ENCODE measurements at regions not wholly inside any gene's neighbourhood (a gene's known extent, or its start where the extent isn't known, plus 50 kb on each side); places are given as distances from the start of the nearest gene placed in this dataset.

DNA sequence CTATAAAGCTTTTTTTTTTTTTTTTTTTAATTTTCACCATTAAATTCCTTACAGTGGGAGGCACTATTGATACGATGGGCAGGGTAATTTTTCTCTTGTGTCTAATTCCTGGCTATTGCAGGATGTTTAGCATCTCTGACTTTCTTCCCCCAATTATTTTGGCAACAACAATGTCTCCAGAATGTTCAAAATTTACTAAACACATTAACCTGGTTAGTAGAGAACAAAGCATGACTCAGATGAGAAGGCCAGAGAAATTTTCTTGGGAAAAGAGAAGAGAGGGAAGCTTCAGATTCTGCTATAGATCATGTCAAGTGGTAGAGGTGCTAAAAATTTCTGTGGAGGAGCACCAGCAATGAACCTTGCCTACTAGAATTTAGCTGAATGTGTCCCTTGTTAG is 171.5 kb upstream of the PRICKLE1 start:
- no peak for DNase-seq (ENCODE audit: low spot score)
- no peak overlapping the region for H3K27ac ChIP-seq (ENCODE audit: poor library complexity, severe bottlenecking)
- H3K27me3 ChIP-seq (ENCODE audit: insufficient read depth, poor library complexity, severe bottlenecking) = no peaks in the 10 kb centered on the region
- H3K9me3 ChIP-seq (ENCODE audit: severe bottlenecking) = no peaks in the 10 kb centered on the region
- TF ChIP-seq, protein P1, sequence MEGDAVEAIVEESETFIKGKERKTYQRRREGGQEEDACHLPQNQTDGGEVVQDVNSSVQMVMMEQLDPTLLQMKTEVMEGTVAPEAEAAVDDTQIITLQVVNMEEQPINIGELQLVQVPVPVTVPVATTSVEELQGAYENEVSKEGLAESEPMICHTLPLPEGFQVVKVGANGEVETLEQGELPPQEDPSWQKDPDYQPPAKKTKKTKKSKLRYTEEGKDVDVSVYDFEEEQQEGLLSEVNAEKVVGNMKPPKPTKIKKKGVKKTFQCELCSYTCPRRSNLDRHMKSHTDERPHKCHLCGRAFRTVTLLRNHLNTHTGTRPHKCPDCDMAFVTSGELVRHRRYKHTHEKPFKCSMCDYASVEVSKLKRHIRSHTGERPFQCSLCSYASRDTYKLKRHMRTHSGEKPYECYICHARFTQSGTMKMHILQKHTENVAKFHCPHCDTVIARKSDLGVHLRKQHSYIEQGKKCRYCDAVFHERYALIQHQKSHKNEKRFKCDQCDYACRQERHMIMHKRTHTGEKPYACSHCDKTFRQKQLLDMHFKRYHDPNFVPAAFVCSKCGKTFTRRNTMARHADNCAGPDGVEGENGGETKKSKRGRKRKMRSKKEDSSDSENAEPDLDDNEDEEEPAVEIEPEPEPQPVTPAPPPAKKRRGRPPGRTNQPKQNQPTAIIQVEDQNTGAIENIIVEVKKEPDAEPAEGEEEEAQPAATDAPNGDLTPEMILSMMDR (IDR thresholded peaks at IDR 0.05; ENCODE audit: poor library complexity, severe bottlenecking) = no peak
- H3K4me3 ChIP-seq (ENCODE audit: severe bottlenecking) = no peak overlapping the region
- ATAC-seq (ENCODE audit: low read depth) = no peak
- H3K36me3 ChIP-seq (ENCODE audit: low read depth) = no peaks in the 10 kb centered on the region
- peaks cover 25% of the 10 kb centered on the region for H3K4me1 ChIP-seq (ENCODE audit: insufficient read depth, poor library complexity, severe bottlenecking)

DNA sequence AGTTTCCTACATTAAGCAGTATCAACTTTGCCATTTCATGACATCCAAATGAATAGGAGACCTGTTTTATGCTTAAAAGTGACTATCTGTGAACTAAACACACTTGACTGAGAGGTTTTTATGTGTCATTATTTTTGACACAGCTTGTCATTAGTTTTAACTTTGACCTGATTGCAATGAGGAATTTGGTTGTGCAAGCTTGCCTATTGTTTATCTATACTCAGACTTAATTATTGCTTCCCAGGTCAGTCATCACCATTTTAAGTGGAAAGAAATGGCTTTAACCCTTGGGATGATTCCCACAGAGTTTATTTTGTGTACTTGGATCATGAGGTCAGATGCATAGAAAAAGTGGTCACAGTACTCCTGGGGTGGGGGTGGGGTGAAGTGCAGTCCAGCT is 171.0 kb upstream of the PRICKLE1 start:
- Histone ChIP-seq H3K4me1 (ENCODE audit: insufficient read depth, poor library complexity, severe bottlenecking) (peaks cover 25% of the 10 kb centered on the region), H3K36me3 (ENCODE audit: low read depth) (no peaks in the 10 kb centered on the region), H3K9me3 (ENCODE audit: severe bottlenecking) (no peaks in the 10 kb centered on the region), H3K27me3 (ENCODE audit: insufficient read depth, poor library complexity, severe bottlenecking) (no peaks in the 10 kb centered on the region), H3K27ac (ENCODE audit: poor library complexity, severe bottlenecking) (no peak overlapping the region), H3K4me3 (ENCODE audit: severe bottlenecking) (no peak overlapping the region)
- TF ChIP-seq, protein P1 (IDR thresholded peaks at IDR 0.05; ENCODE audit: poor library complexity, severe bottlenecking) = no peak
- ATAC-seq (ENCODE audit: low read depth) (no peak), DNase-seq (ENCODE audit: low spot score) (no peak)

DNA sequence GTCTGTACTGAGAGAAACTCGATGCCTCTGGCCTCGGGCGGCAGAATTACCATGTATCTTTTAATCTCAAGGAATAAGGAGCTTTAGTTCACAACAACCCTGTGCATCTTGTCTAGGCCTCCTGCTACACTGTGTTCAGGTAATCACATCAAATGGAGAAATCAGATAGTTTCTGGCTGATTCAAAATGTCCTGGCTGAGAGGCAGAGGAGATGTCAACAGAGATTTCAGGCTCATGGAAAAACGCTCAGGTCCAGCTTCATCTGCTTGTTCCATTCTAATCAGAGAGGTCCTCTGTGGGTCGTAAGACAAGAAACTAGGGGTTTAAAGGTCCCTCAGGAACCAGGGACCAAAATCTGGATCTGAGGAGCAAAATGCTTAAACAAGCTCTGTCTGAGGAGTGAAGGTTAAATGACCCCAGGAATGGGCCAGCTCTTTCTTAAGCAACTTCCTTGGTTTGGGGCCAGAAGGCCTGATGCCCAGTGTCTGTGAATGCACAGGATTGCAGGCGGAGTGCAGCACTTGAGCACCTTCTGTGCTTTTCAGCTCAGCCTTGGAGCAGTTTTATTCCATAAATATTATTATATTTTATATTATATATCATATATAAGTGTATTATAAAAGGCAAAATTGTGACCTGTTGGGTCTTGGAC is 170.2 kb upstream of the PRICKLE1 start:
- no peak overlapping the region for H3K4me3 ChIP-seq (ENCODE audit: severe bottlenecking)
- TF ChIP-seq, protein P1 (IDR thresholded peaks at IDR 0.05; ENCODE audit: poor library complexity, severe bottlenecking) = no peak
- no peaks in the 10 kb centered on the region for H3K36me3 ChIP-seq (ENCODE audit: low read depth)
- peaks cover 25% of the 10 kb centered on the region for H3K4me1 ChIP-seq (ENCODE audit: insufficient read depth, poor library complexity, severe bottlenecking)
- no peaks in the 10 kb centered on the region for H3K27me3 ChIP-seq (ENCODE audit: insufficient read depth, poor library complexity, severe bottlenecking)
- ATAC-seq (ENCODE audit: low read depth) = peak; percentile 37; the same call in 2 of the 3 replicates
- H3K27ac ChIP-seq (ENCODE audit: poor library complexity, severe bottlenecking) = no peak overlapping the region
- DNase-seq (ENCODE audit: low spot score) = no peak
- no peaks in the 10 kb centered on the region for H3K9me3 ChIP-seq (ENCODE audit: severe bottlenecking)

DNA sequence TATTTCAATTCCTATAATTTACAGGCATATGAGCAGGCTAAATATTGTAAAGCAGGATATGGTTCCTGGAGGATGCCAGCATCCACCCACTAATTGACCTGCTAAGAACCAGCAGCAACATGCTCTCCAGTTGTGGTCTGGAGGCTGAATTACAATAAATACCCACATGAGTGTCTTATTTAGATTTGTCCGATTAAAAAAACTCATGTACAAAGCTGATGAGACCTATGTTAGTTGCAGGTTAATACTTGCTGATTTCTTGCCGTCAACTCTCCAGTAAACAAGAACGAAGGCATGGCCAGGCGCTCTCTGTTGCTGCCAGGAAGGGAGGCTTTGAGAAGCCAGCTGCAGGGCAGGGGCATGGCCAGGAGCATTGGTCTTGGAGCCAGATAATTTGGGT is 169.3 kb upstream of the PRICKLE1 start:
- no peak overlapping the region for H3K27ac ChIP-seq (ENCODE audit: poor library complexity, severe bottlenecking)
- peaks cover 25% of the 10 kb centered on the region for H3K4me1 ChIP-seq (ENCODE audit: insufficient read depth, poor library complexity, severe bottlenecking)
- no peak for ATAC-seq (ENCODE audit: low read depth)
- TF ChIP-seq, protein P1 (IDR thresholded peaks at IDR 0.05; ENCODE audit: poor library complexity, severe bottlenecking) = no peak
- no peak overlapping the region for H3K4me3 ChIP-seq (ENCODE audit: severe bottlenecking)
- no peak for DNase-seq (ENCODE audit: low spot score)
- H3K27me3 ChIP-seq (ENCODE audit: insufficient read depth, poor library complexity, severe bottlenecking) = no peaks in the 10 kb centered on the region
- H3K9me3 ChIP-seq (ENCODE audit: severe bottlenecking) = no peaks in the 10 kb centered on the region
- H3K36me3 ChIP-seq (ENCODE audit: low read depth) = no peaks in the 10 kb centered on the region

DNA sequence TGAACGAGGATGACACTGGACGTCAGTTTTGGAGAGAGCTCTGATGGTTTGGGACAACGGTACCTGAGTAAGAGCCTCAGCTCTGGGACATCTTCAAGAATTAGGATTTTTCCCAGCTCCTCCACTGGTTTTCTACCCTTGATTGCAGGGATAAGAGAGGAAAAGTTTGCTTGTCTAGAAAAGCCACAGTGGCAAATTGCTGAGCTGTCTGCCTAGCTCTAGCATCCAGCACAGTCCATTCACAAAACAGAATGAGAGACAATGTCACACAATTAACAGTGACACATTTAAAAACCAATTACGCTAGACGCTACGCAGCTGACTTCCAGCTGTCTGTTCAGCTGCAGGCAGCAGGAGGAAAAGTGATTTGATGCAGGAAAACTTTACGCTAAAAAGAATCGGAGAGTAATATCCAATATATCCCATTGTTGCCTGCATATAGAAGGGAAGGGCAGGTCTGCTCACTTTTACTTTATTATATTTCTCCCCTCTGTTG is 168.1 kb upstream of the PRICKLE1 start:
- Histone ChIP-seq H3K4me3 (ENCODE audit: severe bottlenecking) (no peak overlapping the region), H3K9me3 (ENCODE audit: severe bottlenecking) (no peaks in the 10 kb centered on the region), H3K27ac (ENCODE audit: poor library complexity, severe bottlenecking) (peak overlapping the region; percentile 62), H3K4me1 (ENCODE audit: insufficient read depth, poor library complexity, severe bottlenecking) (peaks cover 25% of the 10 kb centered on the region), H3K36me3 (ENCODE audit: low read depth) (no peaks in the 10 kb centered on the region), H3K27me3 (ENCODE audit: insufficient read depth, poor library complexity, severe bottlenecking) (no peaks in the 10 kb centered on the region)
- TF ChIP-seq, protein P1 (IDR thresholded peaks at IDR 0.05; ENCODE audit: poor library complexity, severe bottlenecking) = no peak
- ATAC-seq (ENCODE audit: low read depth) (no peak), DNase-seq (ENCODE audit: low spot score) (no peak)
